GM06990 (cell line): ENCODE measurements at regions not wholly inside any gene's neighbourhood (a gene's known extent, or its start where the extent isn't known, plus 50 kb on each side); places are given as distances from the start of the nearest gene placed in this dataset.

Experiments used
- DNase-seq: peaks from one replicate; pipeline ENCODE4 v3.0.0-alpha.2; 2011; ENCODE audit not compliant: insufficient read length; ENCODE audit errors: extremely low read depth
- H3K27me3 ChIP-seq: replicated peaks from 2 replicates; pipeline ENCODE4 v1.6.0; 2011; ENCODE audit warnings: low read length; ENCODE audit not compliant: control insufficient read depth, insufficient read depth
- H3K36me3 ChIP-seq: 2 replicates; pipeline ENCODE4 v1.5.1; 2011; ENCODE audit warnings: low read length; ENCODE audit not compliant: control insufficient read depth, insufficient read depth
- H3K4me3 ChIP-seq: replicated peaks from 2 replicates; pipeline ENCODE4 v1.5.1; 2011; ENCODE audit warnings: low read depth, mild to moderate bottlenecking, control low read depth, low read length
- CTCF ChIP-seq: IDR thresholded peaks from 2 replicates; pipeline ENCODE4 v1.5.1; 2011; ENCODE audit warnings: low read length, control low read depth, mild to moderate bottlenecking, inconsistent platforms; ENCODE audit not compliant: insufficient read depth, poor library complexity, severe bottlenecking

- no peak overlapping the region for H3K4me3 ChIP-seq
- H3K36me3 ChIP-seq: no peaks in the 10 kb centered on the region
- DNase-seq: no peak
- no peak for TF ChIP-seq CTCF
- H3K27me3 ChIP-seq: peaks cover 1% of the 10 kb centered on the region
Measured at GRCh38 chr7:36072620-36073019, 80.4 kb upstream of the EEPD1 start.

- no peak for TF ChIP-seq CTCF
- Histone ChIP-seq H3K27me3 (peaks cover 1% of the 10 kb centered on the region; the same call in 1 of the 2 replicates), H3K36me3 (no peaks in the 10 kb centered on the region), H3K4me3 (no peak overlapping the region)
- no peak for DNase-seq
Measured at GRCh38 chr7:36075561-36075960, 77.5 kb upstream of the EEPD1 start.

- no peak for DNase-seq
- H3K27me3 ChIP-seq: peaks cover 1% of the 10 kb centered on the region; the same call in 1 of the 2 replicates
- no peak for TF ChIP-seq CTCF
- no peak overlapping the region for H3K4me3 ChIP-seq
- no peaks in the 10 kb centered on the region for H3K36me3 ChIP-seq
Measured at GRCh38 chr7:36076074-36076473, 77.0 kb upstream of the EEPD1 start.

GRCh38 chr7:36078816-36079360 lies 74.2 kb upstream of the EEPD1 start:
- no peaks in the 10 kb centered on the region for H3K36me3 ChIP-seq
- no peak for TF ChIP-seq CTCF
- H3K27me3 ChIP-seq: no peaks in the 10 kb centered on the region; the same call in 1 of the 2 replicates
- no peak overlapping the region for H3K4me3 ChIP-seq
- DNase-seq: no peak

GRCh38 chr7:36079446-36080025 lies 73.5 kb upstream of the EEPD1 start:
- no peak for TF ChIP-seq CTCF
- no peaks in the 10 kb centered on the region; the same call in 1 of the 2 replicates for H3K27me3 ChIP-seq
- no peak for DNase-seq
- H3K36me3 ChIP-seq: no peaks in the 10 kb centered on the region
- no peak overlapping the region for H3K4me3 ChIP-seq

GRCh38 chr7:36080843-36081242 lies 72.2 kb upstream of the EEPD1 start:
- TF ChIP-seq CTCF: no peak
- DNase-seq: no peak
- H3K36me3 ChIP-seq: no peaks in the 10 kb centered on the region
- H3K27me3 ChIP-seq: no peaks in the 10 kb centered on the region; the same call in 1 of the 2 replicates
- no peak overlapping the region for H3K4me3 ChIP-seq
